Keratinocyte (primary cell): ENCODE measurements at regions not wholly inside any gene's neighbourhood (a gene's known extent, or its start where the extent isn't known, plus 50 kb on each side); places are given as distances from the start of the nearest gene placed in this dataset.

Source experiments
- DNase-seq: peaks from one replicate; pipeline ENCODE4 v3.0.0-alpha.2; 2011; ENCODE audit warnings: low read depth, missing footprints, low spot score
- FAIRE-seq: peaks from 2 replicates; lab custom pipeline; 2011; peaks lifted over from hg19 to GRCh38; lab: Jason Lieb, UNC
- H2AFZ ChIP-seq: 2 replicates; pipeline ENCODE4 v1.6.0; 2012; ENCODE audit warnings: low read length, control low read depth, inconsistent platforms; ENCODE audit not compliant: control insufficient read depth
- H3K27ac ChIP-seq: 2 replicates; pipeline ENCODE4 v1.5.1; 2011; ENCODE audit warnings: low read length; ENCODE audit not compliant: control insufficient read depth, insufficient read depth
- H3K27me3 ChIP-seq: 3 replicates; pipeline ENCODE4 v1.6.0; 2011; ENCODE audit warnings: low read length; ENCODE audit not compliant: control insufficient read depth, insufficient read depth; ENCODE audit errors: extremely low read depth
- H3K36me3 ChIP-seq, 2 experiments: 2 replicates in 1 of 2; 3 replicates in 1 of 2; pipeline ENCODE4 v1.5.1; 2011; ENCODE audit warnings: low read length in 2 of 2, mild to moderate bottlenecking in 1 of 2; ENCODE audit not compliant: control insufficient read depth in 2 of 2, insufficient read depth in 2 of 2; ENCODE audit errors: extremely low read depth in 1 of 2
- H3K4me1 ChIP-seq: 3 replicates; pipeline ENCODE4 v1.5.1; 2011; ENCODE audit warnings: low read length; ENCODE audit not compliant: control insufficient read depth, insufficient read depth; ENCODE audit errors: extremely low read depth
- H3K4me2 ChIP-seq: 3 replicates; pipeline ENCODE4 v1.6.0; 2011; ENCODE audit warnings: low read depth, low read length; ENCODE audit not compliant: control insufficient read depth, insufficient read depth; ENCODE audit errors: extremely low read depth
- H3K4me3 ChIP-seq, 3 experiments: fragments of 200-600 bp in 1 of 3; sonication (generic) in 1 of 3; 2 replicates in 2 of 3; 3 replicates in 1 of 3; pipeline ENCODE4 v1.5.1; 2011 to 2016; ENCODE audit warnings: low read length in 3 of 3, mild to moderate bottlenecking in 3 of 3, control low read depth in 2 of 3, inconsistent platforms in 1 of 3, low read depth in 1 of 3, mixed read lengths in 1 of 3, mixed run types in 1 of 3, moderate library complexity in 1 of 3; ENCODE audit not compliant: control insufficient read depth in 2 of 3, insufficient read depth in 2 of 3; ENCODE audit errors: extremely low read depth in 1 of 3
- H3K79me2 ChIP-seq: 2 replicates; pipeline ENCODE4 v1.6.0; 2012; ENCODE audit warnings: low read length; ENCODE audit not compliant: control insufficient read depth, insufficient read depth
- H3K9ac ChIP-seq: 3 replicates; pipeline ENCODE4 v1.6.0; 2011; ENCODE audit warnings: low read length; ENCODE audit not compliant: control insufficient read depth, insufficient read depth; ENCODE audit errors: extremely low read depth
- H3K9me1 ChIP-seq: 3 replicates; pipeline ENCODE4 v1.6.0; 2011; ENCODE audit warnings: low read length; ENCODE audit not compliant: control insufficient read depth, insufficient read depth; ENCODE audit errors: extremely low read depth
- H3K9me3 ChIP-seq: 2 replicates; pipeline ENCODE4 v1.5.1; 2012; ENCODE audit warnings: low read depth, low read length; ENCODE audit not compliant: control insufficient read depth
- H4K20me1 ChIP-seq: 3 replicates; pipeline ENCODE4 v1.6.0; 2011; ENCODE audit warnings: low read length; ENCODE audit not compliant: control insufficient read depth, insufficient read depth; ENCODE audit errors: extremely low read depth
- CTCF ChIP-seq, 3 experiments: IDR thresholded peaks in 1 of 3; conservative IDR thresholded peaks in 1 of 3; optimal IDR thresholded peaks in 1 of 3; 2 replicates in 2 of 3; 3 replicates in 1 of 3; pipeline versions ENCODE3 to v1.5.1; 2011; ENCODE audit warnings: low read length in 3 of 3, mild to moderate bottlenecking in 3 of 3, moderate library complexity in 2 of 3, control low read depth in 1 of 3, inconsistent platforms in 1 of 3; ENCODE audit not compliant: insufficient read depth in 2 of 3; ENCODE audit errors: extremely low read depth in 1 of 3
- EZH2 ChIP-seq: IDR thresholded peaks from one replicate; pipeline ENCODE4 v1.6.1; 2012; ENCODE audit warnings: inconsistent platforms, mild to moderate bottlenecking, low read length, moderate library complexity
- dilution Hi-C: fragments of 300-500 bp; cut with MboI; formaldehyde crosslinking; loops from one replicate; pipeline ENCODE4 v1.7.0; 2020; ENCODE audit warnings: low sequenced_read_pairs; ENCODE audit not compliant: extremely low pct_ligation_motif_present

GRCh38 chr1:83781667-83782066 lies 217.3 kb downstream of the TTLL7 start:
- Histone ChIP-seq H3K36me3 (no peaks in the 10 kb centered on the region), H3K4me2 (no peak overlapping the region), H3K79me2 (no peaks in the 10 kb centered on the region), H3K4me1 (no peaks in the 10 kb centered on the region), H3K27me3 (no peaks in the 10 kb centered on the region), H2AFZ (no peak overlapping the region), H3K27ac (no peak overlapping the region), H3K9me3 (no peaks in the 10 kb centered on the region), H3K9ac (no peak overlapping the region), H3K4me3 (no peak overlapping the region), H4K20me1 (no peaks in the 10 kb centered on the region), H3K9me1 (no peaks in the 10 kb centered on the region)
- DNase-seq (no peak), FAIRE-seq (no peak)
- dilution Hi-C loops = no loop called here
- TF ChIP-seq CTCF (optimal IDR thresholded peaks at IDR 0.05 in 1 of 3, IDR thresholded peaks at IDR 0.05 in 1 of 3, conservative IDR thresholded peaks at IDR 0.05 in 1 of 3; ENCODE audit: extremely low read depth in 1 of 3, insufficient read depth in 2 of 3, low read length in 3 of 3) (no peak), EZH2 (no peak)

DNA sequence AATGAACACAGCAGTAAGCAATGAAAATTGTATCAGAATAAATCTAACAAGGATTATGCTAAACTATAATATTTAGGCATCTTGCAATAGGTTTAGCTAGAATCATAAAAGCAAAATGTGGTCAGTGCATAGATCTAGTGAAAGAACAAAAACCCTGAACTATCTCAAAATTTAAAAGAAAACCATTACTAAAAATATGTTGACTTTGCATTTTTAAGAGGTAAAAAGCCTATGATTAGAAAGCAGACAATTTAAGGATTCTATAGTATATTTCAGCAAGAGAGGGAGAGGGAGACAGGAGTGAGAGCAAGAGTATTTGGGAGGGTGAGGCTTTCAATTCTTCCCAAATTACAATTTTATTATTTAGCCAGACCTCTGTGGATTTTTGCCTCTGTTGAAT lies 219.4 kb downstream of the TTLL7 start:
- dilution Hi-C loops = no loop called here
- H4K20me1 ChIP-seq = no peaks in the 10 kb centered on the region
- no peaks in the 10 kb centered on the region for H3K9me1 ChIP-seq
- no peak overlapping the region for H3K9ac ChIP-seq
- FAIRE-seq (no peak), DNase-seq (no peak)
- H3K4me3 ChIP-seq = no peak overlapping the region
- no peaks in the 10 kb centered on the region for H3K27me3 ChIP-seq
- H3K79me2 ChIP-seq = no peaks in the 10 kb centered on the region
- H3K27ac ChIP-seq = no peak overlapping the region
- no peak for TF ChIP-seq CTCF (optimal IDR thresholded peaks at IDR 0.05 in 1 of 3, IDR thresholded peaks at IDR 0.05 in 1 of 3, conservative IDR thresholded peaks at IDR 0.05 in 1 of 3; ENCODE audit: extremely low read depth in 1 of 3, insufficient read depth in 2 of 3, low read length in 3 of 3)
- TF ChIP-seq EZH2 = no peak
- H3K9me3 ChIP-seq = no peaks in the 10 kb centered on the region
- H3K36me3 ChIP-seq = no peaks in the 10 kb centered on the region
- no peak overlapping the region for H3K4me2 ChIP-seq
- H2AFZ ChIP-seq = no peak overlapping the region
- H3K4me1 ChIP-seq = no peaks in the 10 kb centered on the region
